Neural cell (in vitro differentiated cells): ENCODE measurements at regions not wholly inside any gene's neighbourhood (a gene's known extent, or its start where the extent isn't known, plus 50 kb on each side); places are given as distances from the start of the nearest gene placed in this dataset.

ENCODE experiments used
- EP300 ChIP-seq: fragments of 450-650 bp; conservative IDR thresholded peaks from 2 replicates; pipeline ENCODE4 v1.6.1; 2014; ENCODE audit warnings: antibody characterized with exemption, mild to moderate bottlenecking, moderate library complexity; ENCODE audit not compliant: poor library complexity, severe bottlenecking
- EZH2 ChIP-seq: fragments of 200-600, 300-800 bp; shearing (Covaris generic), sonication (generic); IDR thresholded peaks from 2 replicates; pipeline ENCODE4 v1.6.1; 2014; ENCODE audit warnings: antibody characterized with exemption, low read length, borderline replicate concordance, mild to moderate bottlenecking; ENCODE audit not compliant: insufficient read depth, poor library complexity, severe bottlenecking
- POLR2AphosphoS5 ChIP-seq: IDR thresholded peaks from 2 replicates; pipeline ENCODE4 v1.6.1; 2012
- TF ChIP-seq, protein P1 (sequence below): fragments of 450-650 bp; IDR thresholded peaks from 2 replicates; pipeline ENCODE4 v1.5.1; 2014; ENCODE audit warnings: antibody characterized with exemption, mild to moderate bottlenecking, moderate library complexity; ENCODE audit not compliant: poor library complexity, severe bottlenecking

DNA sequence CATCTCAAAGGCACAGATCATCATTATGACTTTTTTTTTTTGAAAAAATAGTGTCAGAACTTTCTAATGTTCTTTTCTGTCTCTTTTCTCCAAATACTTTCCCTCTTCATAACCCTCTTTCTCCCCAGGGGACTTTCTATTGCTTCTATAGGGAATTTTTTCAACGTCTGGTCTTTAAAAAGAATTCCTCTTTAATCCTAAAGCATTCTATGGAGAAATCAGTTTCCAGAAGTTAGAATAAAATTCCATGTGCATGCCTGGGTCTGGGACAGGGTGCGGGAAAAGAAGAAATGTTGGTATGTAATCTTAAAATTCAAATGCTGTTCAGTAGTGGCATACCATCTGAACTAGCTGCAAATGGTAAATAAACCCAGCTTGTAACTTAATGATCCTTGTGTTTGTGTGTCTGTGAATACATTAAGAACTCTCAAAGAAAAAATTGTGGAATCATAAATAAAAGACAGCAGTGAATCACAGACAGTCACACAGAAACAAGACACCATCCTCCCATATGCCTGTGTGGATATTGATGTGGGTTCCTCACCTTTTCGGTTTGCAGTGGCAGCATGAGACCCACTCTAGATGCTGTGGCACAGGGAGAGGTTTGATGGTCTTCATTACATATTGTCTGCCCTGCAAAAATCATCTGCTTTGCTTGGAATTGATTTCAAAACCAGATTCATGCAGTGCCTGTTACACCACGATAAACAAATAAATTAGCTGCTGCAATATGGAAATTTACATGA lies 374.7 kb upstream of the NRP1 start:
- TF ChIP-seq, protein P1, sequence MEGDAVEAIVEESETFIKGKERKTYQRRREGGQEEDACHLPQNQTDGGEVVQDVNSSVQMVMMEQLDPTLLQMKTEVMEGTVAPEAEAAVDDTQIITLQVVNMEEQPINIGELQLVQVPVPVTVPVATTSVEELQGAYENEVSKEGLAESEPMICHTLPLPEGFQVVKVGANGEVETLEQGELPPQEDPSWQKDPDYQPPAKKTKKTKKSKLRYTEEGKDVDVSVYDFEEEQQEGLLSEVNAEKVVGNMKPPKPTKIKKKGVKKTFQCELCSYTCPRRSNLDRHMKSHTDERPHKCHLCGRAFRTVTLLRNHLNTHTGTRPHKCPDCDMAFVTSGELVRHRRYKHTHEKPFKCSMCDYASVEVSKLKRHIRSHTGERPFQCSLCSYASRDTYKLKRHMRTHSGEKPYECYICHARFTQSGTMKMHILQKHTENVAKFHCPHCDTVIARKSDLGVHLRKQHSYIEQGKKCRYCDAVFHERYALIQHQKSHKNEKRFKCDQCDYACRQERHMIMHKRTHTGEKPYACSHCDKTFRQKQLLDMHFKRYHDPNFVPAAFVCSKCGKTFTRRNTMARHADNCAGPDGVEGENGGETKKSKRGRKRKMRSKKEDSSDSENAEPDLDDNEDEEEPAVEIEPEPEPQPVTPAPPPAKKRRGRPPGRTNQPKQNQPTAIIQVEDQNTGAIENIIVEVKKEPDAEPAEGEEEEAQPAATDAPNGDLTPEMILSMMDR, result no peak
- TF ChIP-seq POLR2AphosphoS5 (no peak), EZH2 (no peak), EP300 (no peak)
